ENCODE measurements at regions not wholly inside any gene's neighbourhood (a gene's known extent, or its start where the extent isn't known, plus 50 kb on each side); places are given as distances from the start of the nearest gene placed in this dataset.

GRCh38 chr4:153079857-153080391 is 124.3 kb upstream of the TRIM2 start:
- no peaks in the 10 kb centered on the region for H3K4me1 ChIP-seq (ENCODE audit: control insufficient read depth, insufficient read depth, low read length)

GRCh38 chr4:153081006-153081580 is 123.2 kb upstream of the TRIM2 start:
- Histone ChIP-seq H3K27me3 (ENCODE audit: control insufficient read depth, insufficient read depth, low read length) (peaks cover 49% of the 10 kb centered on the region), H3K4me2 (ENCODE audit: low read length) (no peak overlapping the region), H3K36me3 (ENCODE audit: insufficient read depth, low read length) (no peaks in the 10 kb centered on the region), H3K9ac (ENCODE audit: low read depth, low read length) (no peak overlapping the region), H3K4me3 (ENCODE audit: low read length) (no peak overlapping the region), H3K4me1 (ENCODE audit: control insufficient read depth, insufficient read depth, low read length) (no peaks in the 10 kb centered on the region), H3K9me3 (replicated peaks; ENCODE audit: low read length) (no peaks in the 10 kb centered on the region)

More at GRCh38 chr4:153079857-153080391, 124.3 kb upstream of the TRIM2 start:
- H3K4me2 ChIP-seq (ENCODE audit: low read length), result no peak overlapping the region
- H3K27me3 ChIP-seq (ENCODE audit: control insufficient read depth, insufficient read depth, low read length), result peaks cover 47% of the 10 kb centered on the region
- H3K36me3 ChIP-seq (ENCODE audit: insufficient read depth, low read length), result no peaks in the 10 kb centered on the region
- H3K9ac ChIP-seq (ENCODE audit: low read depth, low read length), result no peak overlapping the region
- H3K9me3 ChIP-seq (replicated peaks; ENCODE audit: low read length), result no peaks in the 10 kb centered on the region
- H3K4me3 ChIP-seq (ENCODE audit: low read length), result no peak overlapping the region

GRCh38 chr4:153081693-153082092 is 122.5 kb upstream of the TRIM2 start:
- Histone ChIP-seq H3K4me1 (ENCODE audit: control insufficient read depth, insufficient read depth, low read length) (no peaks in the 10 kb centered on the region), H3K4me2 (ENCODE audit: low read length) (no peak overlapping the region), H3K27me3 (ENCODE audit: control insufficient read depth, insufficient read depth, low read length) (peaks cover 50% of the 10 kb centered on the region), H3K36me3 (ENCODE audit: insufficient read depth, low read length) (no peaks in the 10 kb centered on the region), H3K4me3 (ENCODE audit: low read length) (no peak overlapping the region), H3K9me3 (replicated peaks; ENCODE audit: low read length) (no peaks in the 10 kb centered on the region), H3K9ac (ENCODE audit: low read depth, low read length) (no peak overlapping the region)

GRCh38 chr4:153082322-153083301 is 121.6 kb upstream of the TRIM2 start:
- Histone ChIP-seq H3K9me3 (replicated peaks; ENCODE audit: low read length) (no peaks in the 10 kb centered on the region), H3K4me3 (ENCODE audit: low read length) (no peak overlapping the region), H3K9ac (ENCODE audit: low read depth, low read length) (no peak overlapping the region), H3K27me3 (ENCODE audit: control insufficient read depth, insufficient read depth, low read length) (peaks cover 55% of the 10 kb centered on the region), H3K36me3 (ENCODE audit: insufficient read depth, low read length) (no peaks in the 10 kb centered on the region), H3K4me2 (ENCODE audit: low read length) (no peak overlapping the region), H3K4me1 (ENCODE audit: control insufficient read depth, insufficient read depth, low read length) (no peaks in the 10 kb centered on the region)

- H3K9ac ChIP-seq (ENCODE audit: low read depth, low read length), result no peak overlapping the region
- H3K4me2 ChIP-seq (ENCODE audit: low read length), result no peak overlapping the region
- no peaks in the 10 kb centered on the region for H3K9me3 ChIP-seq (replicated peaks; ENCODE audit: low read length)
- H3K27me3 ChIP-seq (ENCODE audit: control insufficient read depth, insufficient read depth, low read length), result peaks cover 48% of the 10 kb centered on the region
- H3K4me1 ChIP-seq (ENCODE audit: control insufficient read depth, insufficient read depth, low read length), result no peaks in the 10 kb centered on the region
- H3K36me3 ChIP-seq (ENCODE audit: insufficient read depth, low read length), result no peaks in the 10 kb centered on the region
- H3K4me3 ChIP-seq (ENCODE audit: low read length), result no peak overlapping the region
These were observed 120.7 kb upstream of the TRIM2 start for GRCh38 chr4:153083447-153083947.

- H3K36me3 ChIP-seq (ENCODE audit: insufficient read depth, low read length), result no peaks in the 10 kb centered on the region
- no peak overlapping the region for H3K4me3 ChIP-seq (ENCODE audit: low read length)
- no peaks in the 10 kb centered on the region for H3K9me3 ChIP-seq (replicated peaks; ENCODE audit: low read length)
- no peaks in the 10 kb centered on the region for H3K4me1 ChIP-seq (ENCODE audit: control insufficient read depth, insufficient read depth, low read length)
- no peak overlapping the region for H3K9ac ChIP-seq (ENCODE audit: low read depth, low read length)
- no peak overlapping the region for H3K4me2 ChIP-seq (ENCODE audit: low read length)
- peaks cover 47% of the 10 kb centered on the region for H3K27me3 ChIP-seq (ENCODE audit: control insufficient read depth, insufficient read depth, low read length)
These were observed 119.8 kb upstream of the TRIM2 start for GRCh38 chr4:153084224-153084979.

- Histone ChIP-seq H3K27me3 (ENCODE audit: control insufficient read depth, insufficient read depth, low read length) (peaks cover 44% of the 10 kb centered on the region), H3K9ac (ENCODE audit: low read depth, low read length) (no peak overlapping the region), H3K9me3 (replicated peaks; ENCODE audit: low read length) (no peaks in the 10 kb centered on the region), H3K4me1 (ENCODE audit: control insufficient read depth, insufficient read depth, low read length) (no peaks in the 10 kb centered on the region), H3K36me3 (ENCODE audit: insufficient read depth, low read length) (no peaks in the 10 kb centered on the region), H3K4me3 (ENCODE audit: low read length) (no peak overlapping the region), H3K4me2 (ENCODE audit: low read length) (no peak overlapping the region)
These were observed 119.1 kb upstream of the TRIM2 start for GRCh38 chr4:153084980-153085630.

- peaks cover 40% of the 10 kb centered on the region for H3K27me3 ChIP-seq (ENCODE audit: control insufficient read depth, insufficient read depth, low read length)
- H3K9ac ChIP-seq (ENCODE audit: low read depth, low read length), result no peak overlapping the region
- H3K4me3 ChIP-seq (ENCODE audit: low read length), result no peak overlapping the region
- no peaks in the 10 kb centered on the region for H3K9me3 ChIP-seq (replicated peaks; ENCODE audit: low read length)
- no peaks in the 10 kb centered on the region for H3K36me3 ChIP-seq (ENCODE audit: insufficient read depth, low read length)
- H3K4me1 ChIP-seq (ENCODE audit: control insufficient read depth, insufficient read depth, low read length), result no peaks in the 10 kb centered on the region
- no peak overlapping the region for H3K4me2 ChIP-seq (ENCODE audit: low read length)
These were observed 116.5 kb upstream of the TRIM2 start for GRCh38 chr4:153087671-153088194.

GRCh38 chr4:153089742-153090141 is 114.5 kb upstream of the TRIM2 start:
- H3K4me1 ChIP-seq (ENCODE audit: control insufficient read depth, insufficient read depth, low read length), result no peaks in the 10 kb centered on the region
- peaks cover 41% of the 10 kb centered on the region for H3K27me3 ChIP-seq (ENCODE audit: control insufficient read depth, insufficient read depth, low read length)
- H3K4me3 ChIP-seq (ENCODE audit: low read length), result no peak overlapping the region
- no peak overlapping the region for H3K4me2 ChIP-seq (ENCODE audit: low read length)
- H3K36me3 ChIP-seq (ENCODE audit: insufficient read depth, low read length), result no peaks in the 10 kb centered on the region
- H3K9me3 ChIP-seq (replicated peaks; ENCODE audit: low read length), result no peaks in the 10 kb centered on the region
- no peak overlapping the region for H3K9ac ChIP-seq (ENCODE audit: low read depth, low read length)

- H3K4me2 ChIP-seq (ENCODE audit: low read length), result no peak overlapping the region
- no peak overlapping the region for H3K9ac ChIP-seq (ENCODE audit: low read depth, low read length)
- H3K36me3 ChIP-seq (ENCODE audit: insufficient read depth, low read length), result no peaks in the 10 kb centered on the region
- no peak overlapping the region for H3K4me3 ChIP-seq (ENCODE audit: low read length)
- no peaks in the 10 kb centered on the region for H3K4me1 ChIP-seq (ENCODE audit: control insufficient read depth, insufficient read depth, low read length)
- H3K9me3 ChIP-seq (replicated peaks; ENCODE audit: low read length), result no peaks in the 10 kb centered on the region
- peaks cover 41% of the 10 kb centered on the region for H3K27me3 ChIP-seq (ENCODE audit: control insufficient read depth, insufficient read depth, low read length)
These were observed 114.1 kb upstream of the TRIM2 start for GRCh38 chr4:153090181-153090580.
